Nephron (organoid): ENCODE measurements at regions not wholly inside any gene's neighbourhood (a gene's known extent, or its start where the extent isn't known, plus 50 kb on each side); places are given as distances from the start of the nearest gene placed in this dataset.

Experiments used
- H3K27ac Mint-ChIP-seq, 3 experiments: 2 replicates each; pipeline ENCODE4 v1.8.0; 2020; ENCODE audit warnings: mixed read lengths in 3 of 3, mild to moderate bottlenecking in 2 of 3, moderate library complexity in 1 of 3
- H3K27me3 Mint-ChIP-seq: 2 replicates; pipeline ENCODE4 v1.8.0; 2021; ENCODE audit warnings: low read depth, mild to moderate bottlenecking, moderate library complexity, mixed read lengths
- H3K36me3 Mint-ChIP-seq: 2 replicates; pipeline ENCODE4 v1.8.0; 2020; ENCODE audit warnings: low read depth, mixed read lengths
- H3K4me1 Mint-ChIP-seq: 2 replicates; pipeline ENCODE4 v1.8.0; 2020; ENCODE audit warnings: mixed read lengths
- H3K4me3 Mint-ChIP-seq, 3 experiments: 2 replicates each; pipeline ENCODE4 v1.8.0; 2020; ENCODE audit warnings: mild to moderate bottlenecking in 3 of 3, mixed read lengths in 3 of 3, moderate library complexity in 2 of 3
- H3K9me3 Mint-ChIP-seq: 2 replicates; pipeline ENCODE4 v1.8.0; 2020; ENCODE audit warnings: mixed read lengths
- TF ChIP-seq, protein P1 (sequence below), 3 experiments: fragments of 200-600 bp; sonication (generic); IDR thresholded peaks; one replicate each; pipeline ENCODE4 v1.5.0; 2021; ENCODE audit warnings: antibody characterized with exemption in 3 of 3; ENCODE audit not compliant: unreplicated experiment in 3 of 3

DNA sequence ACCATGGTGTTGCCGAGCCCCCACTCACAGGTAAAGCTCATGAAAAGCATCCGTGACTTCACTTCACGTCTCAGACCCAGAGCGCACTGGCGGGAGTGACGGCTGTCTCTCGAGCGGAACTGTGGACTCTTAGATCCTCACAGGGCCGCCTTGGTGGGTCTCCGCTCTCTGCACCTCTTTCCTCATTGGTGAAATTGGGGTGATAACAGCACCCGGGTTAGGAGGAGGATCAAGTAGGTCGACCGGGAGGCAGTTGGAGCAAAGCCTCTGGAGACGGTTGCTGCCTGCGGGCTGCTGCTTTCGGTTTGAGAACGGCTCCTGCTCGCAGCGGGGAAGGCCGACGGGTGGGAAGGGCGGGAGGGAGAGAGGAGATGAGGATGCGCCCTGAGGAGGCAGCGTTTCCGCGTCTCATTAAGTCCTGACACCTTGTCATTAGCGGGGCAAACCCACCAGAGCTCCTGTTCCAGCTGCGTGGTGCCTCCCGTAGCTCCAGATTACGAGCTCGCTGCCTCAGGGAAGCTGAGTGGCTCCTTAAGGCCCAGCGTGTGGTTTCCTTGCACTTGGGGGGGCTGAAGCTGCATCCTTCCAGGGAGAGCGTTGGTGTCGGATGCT lies 51.9 kb upstream of the CFAP46 start:
- Mint-ChIP-seq H3K4me1 (peaks cover 12% of the 10 kb centered on the region), H3K4me3 (no peak overlapping the region), H3K36me3 (no peaks in the 10 kb centered on the region), H3K9me3 (no peaks in the 10 kb centered on the region), H3K27me3 (peaks cover 37% of the 10 kb centered on the region), H3K27ac (no peak overlapping the region)
- TF ChIP-seq, protein P1, sequence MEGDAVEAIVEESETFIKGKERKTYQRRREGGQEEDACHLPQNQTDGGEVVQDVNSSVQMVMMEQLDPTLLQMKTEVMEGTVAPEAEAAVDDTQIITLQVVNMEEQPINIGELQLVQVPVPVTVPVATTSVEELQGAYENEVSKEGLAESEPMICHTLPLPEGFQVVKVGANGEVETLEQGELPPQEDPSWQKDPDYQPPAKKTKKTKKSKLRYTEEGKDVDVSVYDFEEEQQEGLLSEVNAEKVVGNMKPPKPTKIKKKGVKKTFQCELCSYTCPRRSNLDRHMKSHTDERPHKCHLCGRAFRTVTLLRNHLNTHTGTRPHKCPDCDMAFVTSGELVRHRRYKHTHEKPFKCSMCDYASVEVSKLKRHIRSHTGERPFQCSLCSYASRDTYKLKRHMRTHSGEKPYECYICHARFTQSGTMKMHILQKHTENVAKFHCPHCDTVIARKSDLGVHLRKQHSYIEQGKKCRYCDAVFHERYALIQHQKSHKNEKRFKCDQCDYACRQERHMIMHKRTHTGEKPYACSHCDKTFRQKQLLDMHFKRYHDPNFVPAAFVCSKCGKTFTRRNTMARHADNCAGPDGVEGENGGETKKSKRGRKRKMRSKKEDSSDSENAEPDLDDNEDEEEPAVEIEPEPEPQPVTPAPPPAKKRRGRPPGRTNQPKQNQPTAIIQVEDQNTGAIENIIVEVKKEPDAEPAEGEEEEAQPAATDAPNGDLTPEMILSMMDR (IDR thresholded peaks at IDR 0.05; ENCODE audit: unreplicated experiment in 3 of 3), result no peak

DNA sequence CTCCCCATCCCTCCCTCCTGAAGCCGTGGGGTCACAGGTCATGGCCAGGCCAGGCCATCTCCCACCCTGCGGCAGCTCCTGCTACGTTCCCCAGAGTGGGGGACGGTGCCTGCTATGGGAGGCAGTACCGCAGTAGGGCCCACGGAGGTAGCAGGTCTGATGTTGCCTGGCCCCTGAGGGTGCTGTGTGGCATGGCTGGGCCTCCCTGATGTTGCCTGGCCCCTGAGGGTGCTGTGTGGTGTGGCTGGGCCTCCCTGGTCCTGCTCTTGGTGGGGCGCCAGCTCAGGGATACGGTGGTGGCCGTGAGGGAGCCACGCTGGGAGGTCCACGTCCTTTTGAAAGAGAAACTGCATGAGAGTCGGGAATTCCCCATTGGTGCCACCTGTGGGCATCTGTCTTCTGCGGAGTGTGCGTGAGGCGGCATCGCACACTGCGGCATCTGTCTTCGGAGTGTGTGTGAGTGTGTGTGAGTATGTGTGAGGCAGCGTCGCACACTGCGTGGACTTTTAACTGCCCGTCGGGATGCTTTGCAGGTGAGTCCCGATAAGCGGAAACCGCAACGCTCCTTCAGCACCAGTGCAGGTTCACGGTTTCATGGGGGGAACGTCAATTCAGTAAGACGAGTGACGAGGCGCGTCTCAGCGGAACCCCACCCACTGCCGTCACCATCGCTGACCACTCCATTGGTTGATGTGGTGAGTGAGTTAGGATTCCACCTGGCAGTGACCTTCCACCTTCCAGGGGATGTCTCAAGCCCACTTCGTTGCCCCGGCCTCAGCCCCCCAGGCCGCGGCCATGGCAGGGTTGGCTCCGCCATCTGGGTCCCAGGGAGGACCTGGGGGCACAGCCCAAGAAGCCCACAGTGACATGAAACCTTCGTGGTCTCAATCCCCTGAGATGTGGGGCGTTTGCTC lies 51.2 kb upstream of the CFAP46 start:
- peaks cover 9% of the 10 kb centered on the region for H3K4me1 Mint-ChIP-seq
- TF ChIP-seq, protein P1 (IDR thresholded peaks at IDR 0.05; ENCODE audit: unreplicated experiment in 3 of 3), result no peak
- H3K4me3 Mint-ChIP-seq, result peak overlapping the region in 1 of 3 experiments; percentile 1

DNA sequence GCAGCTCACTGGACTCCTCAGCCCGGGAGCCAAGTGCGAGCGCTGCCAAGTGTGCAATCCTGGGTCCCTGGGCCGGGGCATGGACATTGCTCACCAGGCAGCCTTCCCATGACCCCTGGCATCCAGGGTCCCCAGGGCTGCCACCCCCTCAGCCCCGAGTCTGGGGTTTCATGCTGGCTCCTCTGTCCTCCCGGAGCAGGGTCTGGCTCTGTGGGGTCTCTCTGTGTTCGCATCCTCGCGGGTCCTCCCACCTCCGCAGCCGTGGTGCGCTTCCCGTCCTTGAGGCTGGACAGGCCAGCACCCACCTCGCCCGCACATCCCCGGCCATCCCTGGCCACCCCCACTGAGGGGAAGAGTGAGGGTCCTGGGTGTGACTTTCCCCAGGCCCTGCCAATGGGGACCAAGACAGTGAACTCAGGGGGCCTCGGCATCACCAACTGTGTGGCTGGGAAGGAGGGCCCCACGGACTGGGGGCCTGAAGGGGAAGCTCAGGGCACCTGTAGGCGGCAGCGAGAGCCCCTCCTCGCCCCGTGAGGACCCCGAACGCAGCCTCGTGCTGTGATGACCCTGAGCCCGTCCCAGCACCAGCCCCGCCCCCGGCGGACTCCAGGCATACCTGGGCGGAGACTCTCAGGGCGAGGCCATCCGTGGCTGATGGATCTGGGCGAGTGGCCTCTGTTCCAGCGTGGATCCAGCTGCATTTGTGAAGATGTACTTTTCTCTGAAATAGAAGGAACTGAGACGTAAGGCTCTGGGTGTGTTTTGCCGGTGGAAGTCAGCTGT lies 50.3 kb upstream of the CFAP46 start:
- Mint-ChIP-seq H3K9me3 (no peaks in the 10 kb centered on the region), H3K4me3 (no peak overlapping the region), H3K4me1 (peaks cover 11% of the 10 kb centered on the region), H3K27me3 (peaks cover 37% of the 10 kb centered on the region), H3K27ac (no peak overlapping the region), H3K36me3 (no peaks in the 10 kb centered on the region)
- TF ChIP-seq, protein P1 (IDR thresholded peaks at IDR 0.05; ENCODE audit: unreplicated experiment in 3 of 3), result no peak

More for the DNA sequence above, 51.2 kb upstream of the CFAP46 start:
- no peak overlapping the region for H3K27ac Mint-ChIP-seq
- H3K36me3 Mint-ChIP-seq, result no peaks in the 10 kb centered on the region
- H3K9me3 Mint-ChIP-seq, result no peaks in the 10 kb centered on the region
- peaks cover 36% of the 10 kb centered on the region for H3K27me3 Mint-ChIP-seq
